ENCODE measurements at regions not wholly inside any gene's neighbourhood (a gene's known extent, or its start where the extent isn't known, plus 50 kb on each side); places are given as distances from the start of the nearest gene placed in this dataset.

DNA sequence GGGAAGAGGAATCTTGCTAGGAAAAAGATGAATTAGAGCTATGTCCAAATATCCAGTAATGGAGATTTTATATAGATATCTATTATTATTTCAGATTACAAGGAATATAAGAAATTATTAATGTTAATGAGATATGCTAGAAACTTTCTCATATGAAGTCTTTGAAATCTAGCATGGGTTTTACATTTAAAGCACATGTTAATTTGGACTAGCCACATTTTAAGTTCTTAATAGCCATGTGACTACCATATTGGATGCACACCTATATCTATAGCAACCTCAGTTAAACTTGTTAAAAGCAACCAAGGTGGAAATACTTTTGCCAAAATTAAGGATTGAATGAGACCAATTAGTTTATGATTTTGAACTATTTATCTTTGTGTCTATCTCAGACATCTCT, 86.7 kb upstream of the CNTNAP4 start:
- H3K27me3 ChIP-seq (ENCODE audit: insufficient read depth in 3 of 3, low read length in 2 of 3), result no peaks in the 10 kb centered on the region
- H3K9me3 ChIP-seq, result peaks cover 6% of the 10 kb centered on the region
- no peaks in the 10 kb centered on the region for H3K36me3 ChIP-seq (ENCODE audit: insufficient read depth in 1 of 2, low read depth in 1 of 2)
- DNase-seq, result no peak
- no peak overlapping the region for H3K4me3 ChIP-seq
- intact Hi-C loops (cut with DNase I), result no loop called here
- TF ChIP-seq, protein P1, sequence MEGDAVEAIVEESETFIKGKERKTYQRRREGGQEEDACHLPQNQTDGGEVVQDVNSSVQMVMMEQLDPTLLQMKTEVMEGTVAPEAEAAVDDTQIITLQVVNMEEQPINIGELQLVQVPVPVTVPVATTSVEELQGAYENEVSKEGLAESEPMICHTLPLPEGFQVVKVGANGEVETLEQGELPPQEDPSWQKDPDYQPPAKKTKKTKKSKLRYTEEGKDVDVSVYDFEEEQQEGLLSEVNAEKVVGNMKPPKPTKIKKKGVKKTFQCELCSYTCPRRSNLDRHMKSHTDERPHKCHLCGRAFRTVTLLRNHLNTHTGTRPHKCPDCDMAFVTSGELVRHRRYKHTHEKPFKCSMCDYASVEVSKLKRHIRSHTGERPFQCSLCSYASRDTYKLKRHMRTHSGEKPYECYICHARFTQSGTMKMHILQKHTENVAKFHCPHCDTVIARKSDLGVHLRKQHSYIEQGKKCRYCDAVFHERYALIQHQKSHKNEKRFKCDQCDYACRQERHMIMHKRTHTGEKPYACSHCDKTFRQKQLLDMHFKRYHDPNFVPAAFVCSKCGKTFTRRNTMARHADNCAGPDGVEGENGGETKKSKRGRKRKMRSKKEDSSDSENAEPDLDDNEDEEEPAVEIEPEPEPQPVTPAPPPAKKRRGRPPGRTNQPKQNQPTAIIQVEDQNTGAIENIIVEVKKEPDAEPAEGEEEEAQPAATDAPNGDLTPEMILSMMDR (IDR thresholded peaks at IDR 0.05), result no peak
- H3K4me1 ChIP-seq, result no peaks in the 10 kb centered on the region
- no peak overlapping the region for H3K27ac ChIP-seq
- no peak for ATAC-seq

DNA sequence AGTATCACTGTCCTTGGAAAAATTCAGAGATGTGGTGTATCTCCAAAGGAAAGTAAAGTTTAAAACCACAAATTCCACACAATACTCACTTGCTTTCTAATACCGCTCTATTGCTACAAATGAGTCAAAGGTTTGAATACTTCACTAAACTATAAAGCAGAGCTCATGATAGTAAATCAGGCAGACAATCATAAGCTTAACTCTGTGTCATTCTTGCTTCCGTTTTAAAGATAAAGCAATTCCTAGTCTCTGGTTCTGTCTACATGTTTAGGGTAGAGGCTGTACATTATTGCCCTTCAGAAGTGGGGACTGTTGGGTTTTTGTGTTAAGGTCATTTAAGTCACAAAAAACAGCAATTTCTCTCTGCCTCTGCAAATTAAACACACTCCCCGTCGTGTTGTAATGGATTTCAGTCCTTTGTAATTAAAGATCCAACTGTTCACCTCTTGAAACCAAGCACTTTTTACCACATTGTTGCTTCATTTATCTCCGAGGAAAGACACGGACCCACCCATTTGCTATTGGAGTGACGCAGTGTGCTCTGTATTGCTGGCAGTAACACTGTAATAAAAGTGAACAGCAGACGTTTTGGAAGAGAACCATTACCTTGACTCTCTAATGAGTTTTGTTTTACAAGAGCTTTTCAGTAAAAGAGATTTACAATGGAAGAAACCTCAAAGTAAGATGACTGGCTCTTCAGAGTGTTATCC, 83.1 kb upstream of the CNTNAP4 start:
- TF ChIP-seq, protein P1 (IDR thresholded peaks at IDR 0.05), result no peak
- no peaks in the 10 kb centered on the region for H3K9me3 ChIP-seq
- H3K4me3 ChIP-seq, result no peak overlapping the region
- DNase-seq (no peak), ATAC-seq (no peak)
- no peak overlapping the region for H3K27ac ChIP-seq
- H3K4me1 ChIP-seq, result no peaks in the 10 kb centered on the region
- WGBS, 3 donors, result 14 to 15% (median 15%) methylated on average over 8 of the region's 8 CpGs
- H3K27me3 ChIP-seq (ENCODE audit: insufficient read depth in 3 of 3, low read length in 2 of 3), result no peaks in the 10 kb centered on the region
- intact Hi-C loops (cut with DNase I), result no loop called here
- H3K36me3 ChIP-seq (ENCODE audit: insufficient read depth in 1 of 2, low read depth in 1 of 2), result no peaks in the 10 kb centered on the region

DNA sequence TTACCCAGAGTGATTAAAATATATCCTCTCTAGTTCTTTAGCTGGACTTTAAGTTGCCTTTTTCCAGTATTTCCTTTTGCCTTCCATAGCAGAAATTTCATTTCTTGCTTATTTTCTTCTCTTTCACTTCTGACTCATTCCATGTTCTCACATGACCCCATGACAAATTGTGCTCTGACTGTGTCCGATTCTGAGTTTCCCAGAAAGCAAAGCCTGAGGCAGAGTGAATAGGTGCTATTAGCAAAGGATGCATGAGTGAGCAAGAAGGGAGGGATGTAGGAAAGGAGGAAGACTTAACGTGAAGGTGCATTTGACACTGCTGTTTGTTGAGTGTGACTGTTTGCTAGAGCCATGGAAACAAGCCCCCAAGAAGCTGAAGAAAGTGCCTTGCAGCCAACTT, 82.6 kb upstream of the CNTNAP4 start:
- no peak overlapping the region for H3K27ac ChIP-seq
- TF ChIP-seq, protein P1 (IDR thresholded peaks at IDR 0.05), result no peak
- H3K36me3 ChIP-seq (ENCODE audit: insufficient read depth in 1 of 2, low read depth in 1 of 2), result no peaks in the 10 kb centered on the region
- H3K27me3 ChIP-seq (ENCODE audit: insufficient read depth in 3 of 3, low read length in 2 of 3), result no peaks in the 10 kb centered on the region
- DNase-seq (no peak), ATAC-seq (no peak)
- H3K9me3 ChIP-seq, result no peaks in the 10 kb centered on the region
- no peaks in the 10 kb centered on the region for H3K4me1 ChIP-seq
- WGBS, 3 donors, result 8 to 10% (median 9%) methylated on average over 2 of the region's 2 CpGs
- intact Hi-C loops (cut with DNase I), result no loop called here
- H3K4me3 ChIP-seq, result no peak overlapping the region

DNA sequence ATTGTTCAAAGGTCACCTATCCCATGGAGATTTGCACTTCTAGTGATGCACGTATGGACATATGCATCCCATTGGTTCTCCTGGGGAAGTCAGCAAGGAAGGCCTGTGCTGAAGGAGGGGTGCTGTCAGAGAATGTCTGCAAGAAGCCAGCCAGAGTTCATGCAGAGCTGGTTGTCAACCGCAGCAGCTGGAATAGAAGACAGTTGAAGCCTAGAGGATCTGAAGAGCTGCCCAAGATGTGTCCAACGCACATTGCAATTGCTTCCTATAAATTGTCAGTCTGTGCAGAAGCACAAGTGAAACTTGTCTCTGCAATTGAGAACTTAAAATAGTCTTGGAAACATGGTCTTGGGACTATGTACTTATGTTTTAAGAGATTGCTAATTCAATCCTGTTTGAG, 82.1 kb upstream of the CNTNAP4 start:
- Histone ChIP-seq H3K36me3 (ENCODE audit: insufficient read depth in 1 of 2, low read depth in 1 of 2) (no peaks in the 10 kb centered on the region), H3K27me3 (ENCODE audit: insufficient read depth in 3 of 3, low read length in 2 of 3) (no peaks in the 10 kb centered on the region), H3K4me1 (no peaks in the 10 kb centered on the region), H3K9me3 (no peaks in the 10 kb centered on the region), H3K27ac (no peak overlapping the region), H3K4me3 (no peak overlapping the region)
- TF ChIP-seq, protein P1 (IDR thresholded peaks at IDR 0.05), result no peak
- ATAC-seq (no peak), DNase-seq (no peak)
- intact Hi-C loops (cut with DNase I), result no loop called here
- 24 to 25% (median 25%) methylated on average over 3 of the region's 3 CpGs for WGBS, 3 donors

DNA sequence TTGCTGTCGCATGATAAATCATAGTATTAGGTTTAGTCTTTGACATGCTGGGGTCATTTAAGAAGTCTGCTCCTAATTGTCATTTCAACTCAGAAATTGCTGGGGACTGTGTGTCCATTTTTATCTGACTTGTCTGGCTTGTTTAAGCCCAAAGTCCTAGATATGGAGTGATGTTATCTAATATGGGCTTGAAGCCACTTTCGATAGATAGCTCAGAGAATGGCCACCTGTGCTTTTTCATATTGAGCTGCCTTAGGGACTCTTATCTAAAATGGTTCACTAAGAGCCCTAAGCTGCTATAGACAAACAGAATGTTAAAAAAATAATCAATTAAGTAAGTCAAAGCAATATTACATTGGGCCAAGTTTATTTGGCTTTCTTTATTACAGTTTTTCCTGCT, 81.6 kb upstream of the CNTNAP4 start:
- 39 to 95% (median 84%) methylated on average over 2 of the region's 2 CpGs for WGBS, 3 donors
- TF ChIP-seq, protein P1 (IDR thresholded peaks at IDR 0.05), result no peak

More for the DNA sequence above, 81.6 kb upstream of the CNTNAP4 start:
- intact Hi-C loops (cut with DNase I), result no loop called here
- ATAC-seq, result no peak
- H3K4me1 ChIP-seq, result no peaks in the 10 kb centered on the region
- H3K9me3 ChIP-seq, result no peaks in the 10 kb centered on the region
- no peak overlapping the region for H3K4me3 ChIP-seq
- DNase-seq, result no peak
- no peak overlapping the region for H3K27ac ChIP-seq
- H3K36me3 ChIP-seq (ENCODE audit: insufficient read depth in 1 of 2, low read depth in 1 of 2), result no peaks in the 10 kb centered on the region
- no peaks in the 10 kb centered on the region for H3K27me3 ChIP-seq (ENCODE audit: insufficient read depth in 3 of 3, low read length in 2 of 3)

All from psoas muscle (tissue), 7 donors.